ENCODE measurements at regions not wholly inside any gene's neighbourhood (a gene's known extent, or its start where the extent isn't known, plus 50 kb on each side); places are given as distances from the start of the nearest gene placed in this dataset.

DNA sequence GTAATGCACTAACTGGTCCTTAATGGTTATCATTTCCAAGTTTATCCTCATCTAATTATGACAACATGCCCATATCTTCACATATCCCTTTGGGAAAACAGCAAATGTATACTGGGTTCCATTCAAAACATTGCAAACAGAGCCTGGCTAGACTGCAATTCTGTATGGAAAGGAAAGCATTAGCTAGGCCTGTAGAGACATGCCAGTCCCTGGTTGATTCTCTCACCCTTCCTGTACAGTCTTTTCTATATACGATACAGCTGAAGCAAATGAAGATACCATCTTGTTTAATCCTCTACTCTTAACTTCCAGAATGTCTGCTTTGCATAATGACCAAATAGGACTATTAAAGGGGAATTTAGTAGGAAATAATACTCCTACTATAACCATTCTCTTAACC is 294.4 kb upstream of the MC4R start:
- peak; percentile 74 for DNase-seq

DNA sequence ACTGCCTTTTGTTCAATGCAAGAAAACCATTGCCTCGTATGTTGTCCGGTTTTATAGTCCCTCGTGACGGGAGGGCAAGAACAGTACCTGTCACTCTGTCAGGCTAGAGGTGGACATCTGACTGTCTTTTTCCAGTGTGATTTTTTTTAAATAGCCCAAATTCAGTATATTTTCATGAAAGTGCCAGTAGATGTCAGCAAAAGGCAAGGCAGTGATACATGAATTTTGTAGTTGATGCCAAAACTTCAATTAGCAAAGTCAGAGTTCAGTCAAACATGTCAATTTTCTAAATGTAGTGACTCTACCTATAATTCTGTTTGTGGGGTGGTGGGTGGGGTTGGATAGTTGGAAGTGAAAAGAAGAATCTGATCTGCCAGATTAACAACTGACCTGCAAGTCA is 296.0 kb upstream of the MC4R start:
- peak; percentile 37 for DNase-seq

DNA sequence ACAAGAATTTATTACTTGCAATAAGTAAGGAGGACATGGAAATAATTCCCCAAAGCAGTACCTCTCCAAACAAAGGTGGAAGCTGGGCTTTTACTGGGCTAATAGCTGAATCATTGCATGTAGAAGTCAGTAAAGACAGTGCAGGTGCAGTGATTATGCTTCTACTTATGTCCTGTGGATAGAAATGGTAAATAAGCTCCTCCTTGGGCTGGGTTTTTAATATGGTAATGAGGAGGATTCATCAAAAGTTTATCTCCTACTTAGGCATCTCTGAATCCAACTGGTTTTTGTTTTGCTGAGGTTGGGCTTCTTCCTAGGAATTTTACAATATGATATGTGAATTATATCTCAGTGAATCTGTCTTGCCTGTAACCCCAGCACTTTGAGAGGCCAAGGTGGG is 297.4 kb upstream of the MC4R start:
- DNase-seq, result no peak

DNA sequence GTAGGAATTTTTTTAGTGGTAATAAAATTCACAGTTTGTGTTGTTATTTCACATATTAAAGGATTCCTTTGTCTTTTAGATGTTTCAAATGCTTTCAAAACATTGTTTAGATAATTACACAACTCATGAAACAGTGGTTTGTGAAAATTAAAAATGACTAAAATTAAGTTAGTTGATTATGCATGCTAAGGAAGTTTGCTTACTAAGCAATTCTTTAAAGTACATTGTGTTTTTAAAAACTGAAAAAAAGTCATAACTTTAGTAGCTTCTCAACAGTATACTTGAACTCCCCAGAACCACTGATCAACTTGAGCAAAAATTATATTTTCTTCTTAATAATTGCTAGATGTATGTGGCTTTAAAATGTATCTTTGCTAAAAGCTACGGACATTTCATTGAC is 298.4 kb upstream of the MC4R start:
- DNase-seq, result no peak

DNA sequence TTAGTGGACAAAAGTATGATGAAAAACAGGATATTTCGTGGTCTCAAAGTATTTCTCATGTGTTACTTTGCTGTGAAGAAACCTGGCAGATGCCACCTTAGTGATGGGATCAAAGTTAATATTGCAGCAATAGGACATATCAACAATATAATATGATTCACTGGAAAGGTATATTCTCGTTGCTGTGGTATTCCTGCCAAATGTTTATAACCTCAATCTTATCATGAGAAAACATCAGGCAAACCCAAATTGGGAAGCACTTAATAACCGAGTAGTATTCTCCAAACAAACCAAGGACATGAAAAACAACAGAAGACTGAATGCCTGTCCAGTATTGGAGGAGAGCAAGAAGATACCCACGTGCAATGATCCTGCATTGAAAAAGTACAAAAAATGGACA is 302.6 kb upstream of the MC4R start:
- peak; percentile 10 for DNase-seq

DNA sequence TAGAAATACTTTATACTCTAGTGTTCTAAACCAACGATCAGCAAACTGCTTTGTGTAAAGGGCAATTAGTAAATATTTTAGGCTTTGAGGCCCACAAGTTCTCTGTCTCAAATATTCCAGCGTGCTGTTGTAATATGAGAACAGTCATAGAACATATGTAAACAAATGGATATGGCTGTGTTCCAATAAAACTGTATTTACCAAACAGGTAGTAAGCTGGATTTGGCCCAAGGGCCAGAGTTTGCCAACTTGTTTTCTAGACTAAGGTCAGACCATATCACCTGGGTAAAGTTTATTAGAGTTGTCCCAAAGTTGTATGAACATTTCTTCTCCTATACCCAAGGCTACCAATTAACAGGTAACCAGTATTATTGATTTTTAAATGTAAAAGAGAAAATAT is 303.2 kb upstream of the MC4R start:
- peak; percentile 95 for DNase-seq

- DNase-seq, result peak; percentile 15
Measured at GRCh38 chr18:60676815-60677214, 304.2 kb upstream of the MC4R start.

GRCh38 chr18:60684843-60685513 is 312.4 kb upstream of the MC4R start:
- peak; percentile 83 for DNase-seq

DNA sequence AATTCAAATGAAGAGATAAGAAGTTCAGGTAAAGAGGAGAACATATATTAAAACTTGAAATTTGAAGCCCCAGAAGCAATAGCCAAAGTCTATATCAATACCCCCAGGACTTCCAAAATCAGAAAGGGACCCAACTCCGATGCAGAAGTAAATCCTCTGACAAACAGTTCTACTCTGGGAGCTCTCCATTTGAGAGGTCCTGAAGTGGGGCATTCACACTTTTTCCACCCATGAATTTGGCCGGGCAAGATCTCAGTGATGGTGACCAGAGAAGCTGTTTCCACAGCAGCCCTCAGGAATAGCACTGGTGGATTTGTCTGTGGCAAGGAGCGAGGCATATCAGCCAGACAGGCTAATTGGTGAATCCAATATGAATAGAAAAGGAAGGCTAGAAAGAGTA is 313.6 kb upstream of the MC4R start:
- no peak for DNase-seq

DNA sequence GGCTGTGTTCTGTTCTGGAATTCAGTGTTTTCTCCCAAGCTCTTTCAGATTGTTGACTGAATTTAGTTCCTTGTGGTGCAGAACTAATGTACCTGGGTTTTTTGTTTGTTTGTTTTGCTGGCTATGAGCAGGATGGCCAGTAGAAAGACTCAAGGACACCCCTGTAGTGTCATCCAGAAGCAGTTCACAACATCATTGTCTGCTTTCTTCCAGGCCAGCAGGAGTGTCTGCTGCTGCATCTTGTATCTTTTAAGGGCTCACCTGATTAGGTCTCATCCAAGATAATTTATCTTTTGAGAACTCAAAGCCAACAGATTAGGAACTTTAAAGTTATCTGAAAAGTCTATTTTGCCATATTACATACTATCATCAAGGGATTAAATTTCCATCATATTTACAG is 318.5 kb upstream of the MC4R start:
- DNase-seq, result no peak

DNA sequence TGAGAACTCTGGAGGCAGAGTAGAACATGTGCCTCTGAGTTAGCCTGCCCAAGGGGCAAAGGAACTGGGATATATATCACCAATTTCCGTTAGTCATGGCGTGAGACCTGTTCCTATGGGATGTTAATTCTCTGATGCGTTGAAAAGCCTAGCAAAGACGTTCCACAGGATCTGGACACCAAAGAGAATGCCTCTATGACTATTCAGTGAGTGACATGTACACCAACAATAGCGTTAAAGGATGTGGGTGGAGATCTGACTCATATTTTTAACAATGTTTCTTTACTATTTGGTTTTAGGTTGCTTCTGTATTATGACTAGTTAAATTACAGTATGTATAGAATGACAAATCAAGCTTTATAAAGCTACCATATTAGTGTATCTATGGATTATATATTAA is 320.9 kb upstream of the MC4R start:
- no peak for DNase-seq

GRCh38 chr18:60698901-60699300 is 326.3 kb upstream of the MC4R start:
- peak; percentile 99 for DNase-seq

DNA sequence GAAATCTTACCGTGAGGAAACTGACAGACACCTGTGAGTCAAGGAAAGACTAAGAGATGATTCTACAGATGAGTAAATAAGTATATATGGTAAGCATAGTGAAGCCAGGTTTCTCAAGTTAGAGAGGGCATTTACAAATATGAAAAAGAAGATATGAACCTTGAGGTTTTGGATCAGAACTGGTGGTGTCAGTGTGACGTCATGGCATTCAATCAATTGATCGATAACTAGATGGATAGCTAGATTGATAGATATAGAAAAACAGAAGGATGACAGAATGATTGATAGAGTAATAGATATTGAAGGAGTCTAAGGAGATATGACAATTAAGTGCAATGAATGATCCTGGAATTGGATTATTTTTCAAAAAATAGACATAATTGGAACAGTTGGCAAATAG is 350.2 kb upstream of the MC4R start:
- no peak for DNase-seq

- DNase-seq, result no peak
Measured at GRCh38 chr18:60732143-60732542, 359.6 kb upstream of the MC4R start.

DNA sequence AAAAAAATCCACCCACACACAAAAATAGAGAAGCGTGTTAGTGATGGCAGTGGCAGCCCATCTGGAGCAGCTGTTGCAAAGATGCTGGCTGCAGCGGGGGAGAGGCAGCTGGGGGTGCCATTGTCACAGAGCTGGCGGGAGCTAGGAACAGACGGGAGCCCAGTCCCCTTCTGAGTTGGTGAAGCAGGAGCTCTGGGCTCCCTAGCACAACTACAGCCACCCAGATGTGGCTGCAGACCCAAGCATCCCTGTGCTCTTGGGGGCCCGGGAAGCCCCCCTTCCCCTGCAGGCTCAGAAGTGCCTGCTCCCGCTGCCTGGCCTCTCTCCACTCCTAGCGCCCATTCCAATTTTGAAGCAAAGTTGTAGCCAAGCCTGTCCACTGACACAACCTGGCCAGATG is 366.6 kb upstream of the MC4R start:
- no peak for DNase-seq

DNA sequence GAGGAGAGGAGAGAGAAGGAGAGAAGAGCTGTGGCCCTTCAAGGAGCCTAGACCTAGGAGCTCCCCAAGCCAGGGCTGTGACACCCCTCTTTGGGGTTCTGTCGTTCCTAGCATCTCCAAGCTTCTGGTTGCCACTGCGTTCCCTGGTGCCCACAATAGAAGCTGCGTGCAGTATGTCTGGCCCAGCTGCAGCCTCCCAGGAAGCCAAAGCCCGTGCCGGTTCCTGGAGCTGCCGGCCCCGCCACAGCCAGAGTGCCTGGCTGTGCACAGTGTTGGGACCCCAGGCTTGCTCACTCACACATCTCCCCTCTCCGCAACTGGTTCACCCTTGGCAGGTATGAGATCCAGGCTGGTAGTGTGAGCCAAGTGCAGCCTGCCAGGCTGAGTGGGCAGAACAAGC is 367.7 kb upstream of the MC4R start:
- no peak for DNase-seq

DNA sequence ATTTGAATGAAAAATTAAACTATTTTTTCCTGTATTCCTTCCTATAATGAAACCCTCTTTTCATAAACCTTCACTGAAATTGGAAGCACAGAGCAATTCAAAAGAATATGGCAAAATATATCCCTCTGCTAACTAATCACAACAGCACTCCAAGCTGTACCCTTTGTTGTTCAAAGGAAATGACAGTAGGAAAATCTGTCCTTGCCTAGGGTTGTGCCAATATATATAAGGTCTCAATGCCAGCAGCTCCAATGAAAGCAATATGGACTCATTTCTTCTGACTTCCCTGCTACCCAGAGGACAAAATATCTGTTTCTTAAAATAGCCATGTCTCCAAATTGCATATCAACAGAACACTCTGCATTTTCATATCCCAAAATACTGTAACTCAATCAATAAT is 373.9 kb upstream of the MC4R start:
- DNase-seq, result no peak

DNA sequence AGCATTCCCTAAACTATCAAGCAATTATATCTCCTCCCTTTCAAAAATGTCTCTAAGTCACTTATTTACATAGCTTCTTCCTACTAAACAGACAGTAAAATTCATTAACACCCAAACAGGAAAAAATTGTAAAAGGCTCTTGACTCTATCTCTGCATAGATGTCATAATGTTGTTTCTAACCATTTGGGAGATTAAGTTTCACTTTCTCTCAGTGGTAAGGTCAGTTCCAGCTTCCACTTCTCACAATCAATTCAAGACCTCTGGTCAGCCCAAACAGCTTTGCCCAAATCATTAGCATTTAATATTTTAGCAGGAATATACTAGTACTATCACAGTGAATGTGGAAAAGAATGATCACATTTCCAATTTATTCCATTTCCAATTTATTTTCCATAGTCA is 374.3 kb upstream of the MC4R start:
- no peak for DNase-seq

DNA sequence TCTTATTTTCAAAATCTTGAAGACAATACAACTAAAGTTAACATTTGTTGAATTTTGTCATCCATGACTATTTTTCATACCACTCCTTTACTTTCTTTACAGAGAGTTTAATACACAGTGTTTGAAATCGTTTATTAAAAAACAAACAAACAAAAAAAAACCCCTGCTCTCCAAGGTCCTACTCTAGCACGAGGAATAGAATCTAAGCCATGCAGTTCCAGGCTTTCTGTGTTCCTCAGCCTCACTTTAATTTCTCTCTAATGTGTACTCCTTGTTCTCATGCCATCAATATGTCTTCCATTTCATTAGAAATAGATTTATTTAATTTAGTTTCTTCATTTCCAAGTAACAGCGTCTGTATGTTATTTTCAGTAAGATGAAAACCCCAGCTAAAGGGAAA is 381.2 kb upstream of the MC4R start:
- DNase-seq, result no peak

GRCh38 chr18:60754413-60755009 is 381.9 kb upstream of the MC4R start:
- no peak for DNase-seq

DNA sequence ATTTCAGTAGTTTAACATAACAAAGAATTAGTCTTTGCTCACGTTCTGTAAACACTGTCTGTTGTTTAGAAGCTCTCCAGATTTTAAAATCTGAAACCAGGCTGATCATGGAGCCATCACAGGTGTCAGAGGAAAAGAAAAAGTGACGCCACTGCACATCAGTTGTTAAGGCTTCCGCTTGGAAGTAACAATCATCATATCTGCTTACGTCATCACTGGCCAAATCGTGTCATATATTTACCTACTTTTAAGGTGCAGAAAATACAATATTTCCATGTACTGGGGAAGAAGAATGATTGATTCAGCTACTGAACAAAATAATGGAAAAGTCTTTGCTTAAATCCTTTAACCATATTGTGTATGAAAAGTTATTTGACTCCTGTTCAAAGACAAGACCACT is 382.6 kb upstream of the MC4R start:
- DNase-seq, result no peak

DNA sequence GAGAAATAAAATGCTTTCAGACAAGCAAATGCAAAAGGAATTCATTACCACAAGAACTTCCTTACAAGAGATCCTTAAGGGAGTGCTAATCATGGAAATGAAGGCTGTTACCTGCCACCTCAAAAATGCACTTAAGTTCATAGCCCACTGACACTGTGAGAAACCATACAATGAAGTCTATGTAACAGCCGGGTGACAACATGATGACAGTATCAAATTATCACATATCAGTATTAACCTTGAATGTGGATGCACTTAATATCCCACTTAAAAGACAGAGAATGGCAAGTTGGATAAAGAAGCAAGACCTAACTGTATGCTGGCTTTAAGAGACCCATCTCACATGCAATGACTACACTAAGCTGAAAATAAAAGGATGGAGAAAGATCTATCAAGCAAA is 403.4 kb upstream of the MC4R start:
- no peak for DNase-seq

- DNase-seq, result no peak
Measured at GRCh38 chr18:60784161-60784560, 411.6 kb upstream of the MC4R start.

DNA sequence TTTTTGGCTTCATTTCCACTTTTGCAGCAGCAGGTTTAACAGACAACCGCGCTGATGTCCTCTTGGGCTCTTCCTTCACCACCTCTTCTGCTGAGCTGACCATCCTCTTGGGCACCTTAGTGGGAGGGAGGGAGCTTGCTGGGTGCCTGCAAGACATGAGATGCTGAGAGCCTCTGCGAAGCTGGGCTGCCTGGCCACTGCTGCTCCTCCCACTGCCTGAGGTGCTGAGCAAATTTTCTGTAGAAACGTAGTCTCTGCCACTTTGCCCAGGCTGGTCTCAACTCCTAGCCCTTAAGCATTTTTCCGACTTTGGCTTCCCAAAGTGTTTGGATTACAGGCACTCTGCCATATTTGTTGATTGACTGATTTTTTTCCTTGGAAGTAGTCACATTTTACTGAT is 422.2 kb upstream of the MC4R start:
- no peak for DNase-seq

GRCh38 chr18:60804415-60804814 is 431.8 kb upstream of the MC4R start:
- no peak for DNase-seq
